ENCODE measurements at regions not wholly inside any gene's neighbourhood (a gene's known extent, or its start where the extent isn't known, plus 50 kb on each side); places are given as distances from the start of the nearest gene placed in this dataset.

DNA sequence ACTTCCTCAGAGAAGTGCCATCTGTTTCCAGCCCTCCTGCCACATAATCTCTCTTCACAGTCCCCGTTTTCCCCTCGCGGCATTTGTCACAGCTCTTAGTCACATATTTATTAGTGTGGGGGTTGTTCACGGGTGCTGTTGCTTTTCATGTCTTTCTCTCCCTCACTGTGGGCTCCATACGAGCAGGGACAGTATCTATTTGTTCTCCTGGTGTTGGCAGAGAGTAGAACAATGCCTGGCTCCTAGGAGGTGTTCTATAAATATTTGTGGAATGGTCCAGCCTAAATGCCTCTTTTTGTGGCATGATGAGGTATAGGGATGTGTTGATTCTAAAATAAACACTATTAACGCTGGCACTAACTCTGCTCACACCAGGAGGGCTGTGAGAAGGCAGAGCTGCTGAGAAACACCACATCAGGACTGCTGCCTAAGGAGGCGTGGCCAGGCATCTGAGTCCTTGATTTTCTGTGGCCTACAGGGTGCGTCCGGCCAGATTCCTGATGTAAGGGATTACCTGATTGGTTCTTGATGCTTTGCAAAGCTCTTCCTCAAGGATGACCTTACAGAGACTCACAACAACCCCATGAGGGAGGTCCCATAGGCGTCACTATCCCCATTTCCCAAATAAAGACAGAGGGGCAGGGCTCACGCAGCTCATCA is 219.8 kb upstream of the ARID1B start:
- ATAC-seq = no peak
- TF ChIP-seq ISL1 (CRISPR knock-in tag; IDR thresholded peaks at IDR 0.05) = no peak
- no peak for TF ChIP-seq PPARA (CRISPR knock-in tag; IDR thresholded peaks at IDR 0.05; ENCODE audit: borderline replicate concordance)
- no peak for TF ChIP-seq ZNF565 (CRISPR knock-in tag; conservative IDR thresholded peaks at IDR 0.05; ENCODE audit: low read depth)
- no peak for TF ChIP-seq ZNF8 (CRISPR knock-in tag; IDR thresholded peaks at IDR 0.05)
- TF ChIP-seq, protein P1, sequence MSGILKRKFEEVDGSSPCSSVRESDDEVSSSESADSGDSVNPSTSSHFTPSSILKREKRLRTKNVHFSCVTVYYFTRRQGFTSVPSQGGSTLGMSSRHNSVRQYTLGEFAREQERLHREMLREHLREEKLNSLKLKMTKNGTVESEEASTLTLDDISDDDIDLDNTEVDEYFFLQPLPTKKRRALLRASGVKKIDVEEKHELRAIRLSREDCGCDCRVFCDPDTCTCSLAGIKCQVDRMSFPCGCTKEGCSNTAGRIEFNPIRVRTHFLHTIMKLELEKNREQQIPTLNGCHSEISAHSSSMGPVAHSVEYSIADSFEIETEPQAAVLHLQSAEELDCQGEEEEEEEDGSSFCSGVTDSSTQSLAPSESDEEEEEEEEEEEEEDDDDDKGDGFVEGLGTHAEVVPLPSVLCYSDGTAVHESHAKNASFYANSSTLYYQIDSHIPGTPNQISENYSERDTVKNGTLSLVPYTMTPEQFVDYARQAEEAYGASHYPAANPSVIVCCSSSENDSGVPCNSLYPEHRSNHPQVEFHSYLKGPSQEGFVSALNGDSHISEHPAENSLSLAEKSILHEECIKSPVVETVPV (CRISPR knock-in tag; IDR thresholded peaks at IDR 0.05) = no peak
- TF ChIP-seq, protein P2, sequence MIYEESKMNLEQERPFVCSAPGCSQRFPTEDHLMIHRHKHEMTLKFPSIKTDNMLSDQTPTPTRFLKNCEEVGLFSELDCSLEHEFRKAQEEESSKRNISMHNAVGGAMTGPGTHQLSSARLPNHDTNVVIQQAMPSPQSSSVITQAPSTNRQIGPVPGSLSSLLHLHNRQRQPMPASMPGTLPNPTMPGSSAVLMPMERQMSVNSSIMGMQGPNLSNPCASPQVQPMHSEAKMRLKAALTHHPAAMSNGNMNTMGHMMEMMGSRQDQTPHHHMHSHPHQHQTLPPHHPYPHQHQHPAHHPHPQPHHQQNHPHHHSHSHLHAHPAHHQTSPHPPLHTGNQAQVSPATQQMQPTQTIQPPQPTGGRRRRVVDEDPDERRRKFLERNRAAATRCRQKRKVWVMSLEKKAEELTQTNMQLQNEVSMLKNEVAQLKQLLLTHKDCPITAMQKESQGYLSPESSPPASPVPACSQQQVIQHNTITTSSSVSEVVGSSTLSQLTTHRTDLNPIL (CRISPR knock-in tag; IDR thresholded peaks at IDR 0.05; ENCODE audit: low read depth) = no peak
- no peak for TF ChIP-seq ZC3H10 (CRISPR knock-in tag; IDR thresholded peaks at IDR 0.05)
- TF ChIP-seq ZNF70 (CRISPR knock-in tag; IDR thresholded peaks at IDR 0.05) = no peak
- TF ChIP-seq CSDC2 (CRISPR knock-in tag; IDR thresholded peaks at IDR 0.05) = no peak
- no peak for TF ChIP-seq BACH2 (CRISPR knock-in tag; IDR thresholded peaks at IDR 0.05; ENCODE audit: borderline replicate concordance)

DNA sequence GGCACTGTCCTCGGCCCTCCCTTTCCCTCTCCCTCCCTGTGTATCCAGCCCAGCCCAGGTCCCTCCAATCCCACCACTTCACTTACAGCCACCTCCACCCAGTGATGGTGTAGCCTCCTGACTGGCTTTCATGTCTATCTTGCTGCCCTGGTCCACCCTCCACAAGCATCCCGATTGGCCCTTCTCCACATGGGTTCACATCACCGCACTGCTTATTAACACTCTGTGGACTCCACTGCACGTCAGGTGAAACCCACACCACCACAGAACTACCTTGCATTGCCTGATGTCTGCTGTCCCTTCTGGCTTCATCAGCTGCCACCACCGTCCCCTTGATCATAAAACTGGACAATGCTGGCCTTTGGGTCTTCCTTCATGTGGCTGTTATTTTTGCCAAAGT is 220.4 kb upstream of the ARID1B start:
- TF ChIP-seq CSDC2 (CRISPR knock-in tag; IDR thresholded peaks at IDR 0.05) (no peak), ZNF70 (CRISPR knock-in tag; IDR thresholded peaks at IDR 0.05) (no peak), RARB (CRISPR knock-in tag; IDR thresholded peaks at IDR 0.05) (no peak), OSR1 (CRISPR knock-in tag; IDR thresholded peaks at IDR 0.05) (no peak), PPARA (CRISPR knock-in tag; IDR thresholded peaks at IDR 0.05; ENCODE audit: borderline replicate concordance) (no peak), TOX (CRISPR knock-in tag; IDR thresholded peaks at IDR 0.05; ENCODE audit: borderline replicate concordance) (no peak), ARNTL (CRISPR knock-in tag; IDR thresholded peaks at IDR 0.05; ENCODE audit: borderline replicate concordance, low read depth) (no peak), SNAI2 (CRISPR knock-in tag; IDR thresholded peaks at IDR 0.05) (no peak), ZFP30 (CRISPR knock-in tag; IDR thresholded peaks at IDR 0.05) (no peak), ESRRG (CRISPR knock-in tag; IDR thresholded peaks at IDR 0.05) (no peak)
- TF ChIP-seq, protein P1 (CRISPR knock-in tag; IDR thresholded peaks at IDR 0.05) = no peak
- TF ChIP-seq, protein P3, sequence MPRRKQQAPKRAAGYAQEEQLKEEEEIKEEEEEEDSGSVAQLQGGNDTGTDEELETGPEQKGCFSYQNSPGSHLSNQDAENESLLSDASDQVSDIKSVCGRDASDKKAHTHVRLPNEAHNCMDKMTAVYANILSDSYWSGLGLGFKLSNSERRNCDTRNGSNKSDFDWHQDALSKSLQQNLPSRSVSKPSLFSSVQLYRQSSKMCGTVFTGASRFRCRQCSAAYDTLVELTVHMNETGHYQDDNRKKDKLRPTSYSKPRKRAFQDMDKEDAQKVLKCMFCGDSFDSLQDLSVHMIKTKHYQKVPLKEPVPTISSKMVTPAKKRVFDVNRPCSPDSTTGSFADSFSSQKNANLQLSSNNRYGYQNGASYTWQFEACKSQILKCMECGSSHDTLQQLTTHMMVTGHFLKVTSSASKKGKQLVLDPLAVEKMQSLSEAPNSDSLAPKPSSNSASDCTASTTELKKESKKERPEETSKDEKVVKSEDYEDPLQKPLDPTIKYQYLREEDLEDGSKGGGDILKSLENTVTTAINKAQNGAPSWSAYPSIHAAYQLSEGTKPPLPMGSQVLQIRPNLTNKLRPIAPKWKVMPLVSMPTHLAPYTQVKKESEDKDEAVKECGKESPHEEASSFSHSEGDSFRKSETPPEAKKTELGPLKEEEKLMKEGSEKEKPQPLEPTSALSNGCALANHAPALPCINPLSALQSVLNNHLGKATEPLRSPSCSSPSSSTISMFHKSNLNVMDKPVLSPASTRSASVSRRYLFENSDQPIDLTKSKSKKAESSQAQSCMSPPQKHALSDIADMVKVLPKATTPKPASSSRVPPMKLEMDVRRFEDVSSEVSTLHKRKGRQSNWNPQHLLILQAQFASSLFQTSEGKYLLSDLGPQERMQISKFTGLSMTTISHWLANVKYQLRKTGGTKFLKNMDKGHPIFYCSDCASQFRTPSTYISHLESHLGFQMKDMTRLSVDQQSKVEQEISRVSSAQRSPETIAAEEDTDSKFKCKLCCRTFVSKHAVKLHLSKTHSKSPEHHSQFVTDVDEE (CRISPR knock-in tag; IDR thresholded peaks at IDR 0.05) = no peak
- TF ChIP-seq, protein P2 (CRISPR knock-in tag; IDR thresholded peaks at IDR 0.05; ENCODE audit: low read depth) = no peak
- no peak for ATAC-seq

DNA sequence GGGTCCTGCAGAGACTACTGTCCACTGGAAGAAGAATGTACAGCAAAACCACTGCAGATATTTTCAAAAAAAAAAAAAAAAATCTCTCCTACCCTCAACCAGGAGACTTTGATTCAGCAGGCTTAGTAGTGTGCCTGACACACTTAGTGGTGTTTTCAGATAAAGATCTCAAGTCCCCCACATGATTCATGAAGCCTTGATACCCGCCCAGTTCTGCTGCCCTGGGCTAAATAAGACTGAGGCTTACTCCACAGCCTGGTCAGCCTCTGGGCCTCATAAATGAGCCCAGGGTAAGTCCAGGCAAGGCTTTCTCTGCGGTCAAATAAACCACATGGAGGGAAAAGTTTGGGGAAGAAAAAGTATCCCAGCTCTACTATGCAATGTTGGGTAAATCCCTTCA is 222.1 kb upstream of the ARID1B start:
- TF ChIP-seq ZFP30 (CRISPR knock-in tag; IDR thresholded peaks at IDR 0.05) = no peak
- TF ChIP-seq, protein P4, sequence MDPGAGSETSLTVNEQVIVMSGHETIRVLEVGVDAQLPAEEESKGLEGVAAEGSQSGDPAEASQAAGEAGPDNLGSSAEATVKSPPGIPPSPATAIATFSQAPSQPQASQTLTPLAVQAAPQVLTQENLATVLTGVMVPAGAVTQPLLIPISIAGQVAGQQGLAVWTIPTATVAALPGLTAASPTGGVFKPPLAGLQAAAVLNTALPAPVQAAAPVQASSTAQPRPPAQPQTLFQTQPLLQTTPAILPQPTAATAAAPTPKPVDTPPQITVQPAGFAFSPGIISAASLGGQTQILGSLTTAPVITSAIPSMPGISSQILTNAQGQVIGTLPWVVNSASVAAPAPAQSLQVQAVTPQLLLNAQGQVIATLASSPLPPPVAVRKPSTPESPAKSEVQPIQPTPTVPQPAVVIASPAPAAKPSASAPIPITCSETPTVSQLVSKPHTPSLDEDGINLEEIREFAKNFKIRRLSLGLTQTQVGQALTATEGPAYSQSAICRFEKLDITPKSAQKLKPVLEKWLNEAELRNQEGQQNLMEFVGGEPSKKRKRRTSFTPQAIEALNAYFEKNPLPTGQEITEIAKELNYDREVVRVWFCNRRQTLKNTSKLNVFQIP (CRISPR knock-in tag; IDR thresholded peaks at IDR 0.05; ENCODE audit: borderline replicate concordance, low read depth) = no peak
- no peak for TF ChIP-seq RARB (CRISPR knock-in tag; IDR thresholded peaks at IDR 0.05)
- no peak for TF ChIP-seq CSDC2 (CRISPR knock-in tag; IDR thresholded peaks at IDR 0.05)
- no peak for TF ChIP-seq ZNF565 (CRISPR knock-in tag; conservative IDR thresholded peaks at IDR 0.05; ENCODE audit: low read depth)
- no peak for TF ChIP-seq SNAI2 (CRISPR knock-in tag; IDR thresholded peaks at IDR 0.05)
- TF ChIP-seq ARNTL (CRISPR knock-in tag; IDR thresholded peaks at IDR 0.05; ENCODE audit: borderline replicate concordance, low read depth) = no peak
- no peak for TF ChIP-seq ESRRG (CRISPR knock-in tag; IDR thresholded peaks at IDR 0.05)
- TF ChIP-seq ZNF8 (CRISPR knock-in tag; IDR thresholded peaks at IDR 0.05) = no peak
- no peak for TF ChIP-seq ZC3H10 (CRISPR knock-in tag; IDR thresholded peaks at IDR 0.05)
- ATAC-seq = no peak
